ENCODE measurements at regions not wholly inside any gene's neighbourhood (a gene's known extent, or its start where the extent isn't known, plus 50 kb on each side); places are given as distances from the start of the nearest gene placed in this dataset.

- intact Hi-C loops (cut with DNase I) = no loop called here
Observed at GRCh38 chr22:23373601-23374000, 193.3 kb downstream of the BCR start.

GRCh38 chr22:23370251-23370650, 189.9 kb downstream of the BCR start:
- intact Hi-C loops (cut with DNase I) = no loop called here
- no peak for DNase-seq (ENCODE audit: low spot score)

More at GRCh38 chr22:23373601-23374000, 193.3 kb downstream of the BCR start:
- no peak for DNase-seq (ENCODE audit: low spot score)

GRCh38 chr22:23369054-23369685, 188.9 kb downstream of the BCR start:
- intact Hi-C loops (cut with DNase I) = no loop called here
- DNase-seq (ENCODE audit: low spot score) = no peak
